ENCODE measurements at regions not wholly inside any gene's neighbourhood (a gene's known extent, or its start where the extent isn't known, plus 50 kb on each side); places are given as distances from the start of the nearest gene placed in this dataset.

- Histone ChIP-seq H3K27ac (ENCODE audit: low read depth in 1 of 2, low read length in 1 of 2) (no peak overlapping the region), H3K4me3 (no peak overlapping the region), H3K36me3 (ENCODE audit: control insufficient read depth in 4 of 4, insufficient read depth in 4 of 4, low read length in 4 of 4) (no peaks in the 10 kb centered on the region), H3K9me3 (ENCODE audit: control insufficient read depth in 4 of 4, insufficient read depth in 3 of 4, low read length in 3 of 4) (peaks cover 0 to 16% (median 0%) of the 10 kb centered on the region in 4 donors), H3K9ac (ENCODE audit: insufficient read depth in 1 of 2, low read length in 2 of 2) (no peak overlapping the region), H3K27me3 (ENCODE audit: control insufficient read depth in 3 of 3, insufficient read depth in 3 of 3, low read length in 2 of 3) (peaks cover 0 to 3% (median 0%) of the 10 kb centered on the region in 3 donors), H3K4me1 (ENCODE audit: control insufficient read depth in 5 of 5, insufficient read depth in 5 of 5, low read length in 5 of 5) (no peaks in the 10 kb centered on the region)
- ATAC-seq (ENCODE audit: insufficient read depth, low FRiP score) (no peak), DNase-seq (no peak)
- TF ChIP-seq CTCF (IDR thresholded peaks at IDR 0.05; ENCODE audit: control extremely low read depth, extremely low read depth) = no peak
- 83 to 90% methylated on average over 17 of the region's 17 CpGs for WGBS, 2 donors
Observed at GRCh38 chr10:128305601-128306345, 179.6 kb upstream of the MKI67 start.

GRCh38 chr10:128306535-128306934 is 180.3 kb upstream of the MKI67 start:
- no peak for DNase-seq
- no peaks in the 10 kb centered on the region for H3K36me3 ChIP-seq (ENCODE audit: control insufficient read depth in 4 of 4, insufficient read depth in 4 of 4, low read length in 4 of 4)
- 54 to 55% methylated on average over 6 of the region's 6 CpGs for WGBS, 2 donors
- no peak overlapping the region for H3K27ac ChIP-seq (ENCODE audit: low read depth in 1 of 2, low read length in 1 of 2)
- no peaks in the 10 kb centered on the region for H3K4me1 ChIP-seq (ENCODE audit: control insufficient read depth in 5 of 5, insufficient read depth in 5 of 5, low read length in 5 of 5)
- no peak overlapping the region for H3K9ac ChIP-seq (ENCODE audit: insufficient read depth in 1 of 2, low read length in 2 of 2)
- H3K9me3 ChIP-seq (ENCODE audit: control insufficient read depth in 4 of 4, insufficient read depth in 3 of 4, low read length in 3 of 4) = peaks cover 0 to 14% (median 0%) of the 10 kb centered on the region in 4 donors
- H3K27me3 ChIP-seq (ENCODE audit: control insufficient read depth in 3 of 3, insufficient read depth in 3 of 3, low read length in 2 of 3) = peaks cover 0 to 3% (median 0%) of the 10 kb centered on the region in 3 donors
- no peak for ATAC-seq (ENCODE audit: insufficient read depth, low FRiP score)
- no peak overlapping the region for H3K4me3 ChIP-seq
- no peak for TF ChIP-seq CTCF (IDR thresholded peaks at IDR 0.05; ENCODE audit: control extremely low read depth, extremely low read depth)

DNA sequence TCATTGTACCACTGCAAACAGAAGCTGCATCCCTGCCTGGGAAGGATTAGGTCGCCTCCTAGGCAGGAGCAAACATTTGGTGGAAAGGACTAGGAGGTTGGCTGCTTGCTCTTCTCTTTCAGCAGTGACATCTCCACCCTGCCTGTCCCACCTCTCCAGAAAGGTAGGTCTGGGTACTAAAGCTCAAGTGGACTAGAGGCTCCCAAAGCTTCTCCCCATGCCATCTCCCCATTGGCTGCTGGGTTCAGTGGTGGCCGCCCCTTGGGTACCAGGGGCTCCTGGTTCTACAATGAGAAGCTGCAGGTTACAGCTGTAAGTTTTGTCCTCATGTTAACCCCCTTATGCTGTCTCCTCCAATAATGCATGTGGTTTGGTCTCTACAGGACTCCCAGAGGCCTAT is 180.7 kb upstream of the MKI67 start:
- ATAC-seq (ENCODE audit: insufficient read depth, low FRiP score) (no peak), DNase-seq (no peak)
- H3K4me1 ChIP-seq (ENCODE audit: control insufficient read depth in 5 of 5, insufficient read depth in 5 of 5, low read length in 5 of 5) = no peaks in the 10 kb centered on the region
- H3K4me3 ChIP-seq = no peak overlapping the region
- peaks cover 0 to 3% (median 0%) of the 10 kb centered on the region in 3 donors for H3K27me3 ChIP-seq (ENCODE audit: control insufficient read depth in 3 of 3, insufficient read depth in 3 of 3, low read length in 2 of 3)
- no peaks in the 10 kb centered on the region for H3K36me3 ChIP-seq (ENCODE audit: control insufficient read depth in 4 of 4, insufficient read depth in 4 of 4, low read length in 4 of 4)
- H3K27ac ChIP-seq (ENCODE audit: low read depth in 1 of 2, low read length in 1 of 2) = no peak overlapping the region
- H3K9me3 ChIP-seq (ENCODE audit: control insufficient read depth in 4 of 4, insufficient read depth in 3 of 4, low read length in 3 of 4) = peaks cover 0 to 12% (median 0%) of the 10 kb centered on the region in 4 donors
- TF ChIP-seq CTCF (IDR thresholded peaks at IDR 0.05; ENCODE audit: control extremely low read depth, extremely low read depth) = no peak
- WGBS, 2 donors = 74 to 76% methylated on average over 2 of the region's 2 CpGs
- H3K9ac ChIP-seq (ENCODE audit: insufficient read depth in 1 of 2, low read length in 2 of 2) = no peak overlapping the region

All from lung (tissue), 11 donors.